Vagina (tissue), 2 donors: ENCODE measurements at regions not wholly inside any gene's neighbourhood (a gene's known extent, or its start where the extent isn't known, plus 50 kb on each side); places are given as distances from the start of the nearest gene placed in this dataset.

Experiments used
- DNase-seq, 2 donors: peaks; one replicate each; pipeline ENCODE4 v3.0.0-alpha.2; 2017; ENCODE audit errors: extremely low spot score in 2 of 2
- H3K27ac ChIP-seq: fragments of 200-600 bp; sonication (generic); one replicate; pipeline ENCODE4 v1.5.1; 2019
- H3K27me3 ChIP-seq: fragments of 200-600 bp; sonication (generic); one replicate; pipeline ENCODE4 v1.5.1; 2019
- H3K36me3 ChIP-seq, 2 donors: fragments of 200-600 bp; sonication (generic); one replicate each; pipeline ENCODE4 v1.5.1; 2017 to 2019
- H3K4me1 ChIP-seq: fragments of 200-600 bp; sonication (generic); one replicate; pipeline ENCODE4 v1.5.1; 2019
- H3K4me3 ChIP-seq, 2 donors: fragments of 200-600 bp; sonication (generic); 1 replicate in 1 of 2; 2 replicates in 1 of 2; pipeline ENCODE4 v1.5.1; 2016 to 2019
- H3K9me3 ChIP-seq: fragments of 200-600 bp; sonication (generic); one replicate; pipeline ENCODE4 v1.5.1; 2019
- POLR2A ChIP-seq, 2 donors: fragments of 450-650 bp; IDR thresholded peaks; one replicate each; pipeline ENCODE4 v1.6.1; 2017; ENCODE audit warnings: antibody characterized with exemption in 2 of 2, mild to moderate bottlenecking in 2 of 2, moderate library complexity in 2 of 2
- POLR2AphosphoS5 ChIP-seq, 2 donors: sonication (generic); formaldehyde crosslinking; IDR thresholded peaks; one replicate each; pipeline ENCODE4 v1.9.0; 2017; ENCODE audit warnings: antibody characterized with exemption in 2 of 2, mild to moderate bottlenecking in 2 of 2, low read depth in 1 of 2; ENCODE audit not compliant: insufficient read depth in 1 of 2
- intact Hi-C: fragments of 100-400 bp; cut with DNase I; formaldehyde crosslinking; loops from one replicate; pipeline ENCODE4 v1.15.1; 2023
- TF ChIP-seq, protein P1 (sequence below), 3 experiments: fragments of 450-650 bp in 2 of 3; fragments of 200-600 bp in 1 of 3; sonication (generic) in 1 of 3; IDR thresholded peaks; one replicate each; pipeline ENCODE4 v1.5.1; 2017 to 2019; ENCODE audit warnings: antibody characterized with exemption in 3 of 3, mild to moderate bottlenecking in 2 of 3, moderate library complexity in 2 of 3

DNA sequence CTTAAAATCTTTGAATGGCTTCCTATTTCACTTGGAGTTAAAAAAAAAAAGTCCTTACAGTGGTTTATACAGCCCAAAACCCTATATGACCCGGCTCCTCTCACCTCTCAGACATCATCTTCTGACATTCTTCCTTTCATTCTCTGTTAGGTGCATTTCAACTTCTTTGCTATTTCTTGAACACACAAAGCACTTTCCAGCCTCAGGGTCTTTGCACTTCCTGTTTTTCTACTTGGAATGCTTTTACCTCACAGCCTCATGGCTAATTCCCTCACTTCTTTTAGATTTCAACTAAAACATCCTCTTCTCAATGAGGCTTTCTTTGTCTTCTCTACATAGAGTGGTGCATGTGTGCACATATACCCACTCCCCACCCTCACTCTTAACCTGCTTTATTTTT is 91.0 kb upstream of the MB21D2 start:
- intact Hi-C loops, result no loop called here

DNA sequence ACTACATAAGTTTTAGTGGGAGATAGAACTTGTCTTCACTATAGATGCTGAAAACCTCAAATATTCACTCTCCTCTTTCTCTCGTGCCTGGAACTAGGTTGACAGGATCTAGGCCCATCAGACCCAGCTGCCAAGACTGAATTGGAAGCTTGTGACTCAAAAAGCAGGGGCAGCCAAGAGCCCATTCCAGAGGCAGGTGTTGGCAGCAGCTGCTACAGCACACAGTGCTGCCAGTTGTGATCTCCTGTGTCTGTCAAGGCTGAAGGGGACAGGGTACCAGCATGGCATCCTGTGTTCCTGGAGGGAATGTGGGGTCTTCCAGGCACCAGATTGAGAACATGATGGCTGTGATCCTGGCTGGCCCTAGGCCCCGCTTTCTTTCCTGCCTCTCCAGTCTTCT is 92.5 kb upstream of the MB21D2 start:
- no peak for DNase-seq
- Histone ChIP-seq H3K4me1 (no peaks in the 10 kb centered on the region), H3K27ac (no peak overlapping the region), H3K36me3 (no peaks in the 10 kb centered on the region), H3K27me3 (no peaks in the 10 kb centered on the region), H3K4me3 (no peak overlapping the region), H3K9me3 (no peaks in the 10 kb centered on the region)
- TF ChIP-seq POLR2AphosphoS5 (IDR thresholded peaks at IDR 0.05; ENCODE audit: insufficient read depth in 1 of 2, low read depth in 1 of 2), result no peak
- no peak for TF ChIP-seq POLR2A (IDR thresholded peaks at IDR 0.05)
- TF ChIP-seq, protein P1, sequence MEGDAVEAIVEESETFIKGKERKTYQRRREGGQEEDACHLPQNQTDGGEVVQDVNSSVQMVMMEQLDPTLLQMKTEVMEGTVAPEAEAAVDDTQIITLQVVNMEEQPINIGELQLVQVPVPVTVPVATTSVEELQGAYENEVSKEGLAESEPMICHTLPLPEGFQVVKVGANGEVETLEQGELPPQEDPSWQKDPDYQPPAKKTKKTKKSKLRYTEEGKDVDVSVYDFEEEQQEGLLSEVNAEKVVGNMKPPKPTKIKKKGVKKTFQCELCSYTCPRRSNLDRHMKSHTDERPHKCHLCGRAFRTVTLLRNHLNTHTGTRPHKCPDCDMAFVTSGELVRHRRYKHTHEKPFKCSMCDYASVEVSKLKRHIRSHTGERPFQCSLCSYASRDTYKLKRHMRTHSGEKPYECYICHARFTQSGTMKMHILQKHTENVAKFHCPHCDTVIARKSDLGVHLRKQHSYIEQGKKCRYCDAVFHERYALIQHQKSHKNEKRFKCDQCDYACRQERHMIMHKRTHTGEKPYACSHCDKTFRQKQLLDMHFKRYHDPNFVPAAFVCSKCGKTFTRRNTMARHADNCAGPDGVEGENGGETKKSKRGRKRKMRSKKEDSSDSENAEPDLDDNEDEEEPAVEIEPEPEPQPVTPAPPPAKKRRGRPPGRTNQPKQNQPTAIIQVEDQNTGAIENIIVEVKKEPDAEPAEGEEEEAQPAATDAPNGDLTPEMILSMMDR (IDR thresholded peaks at IDR 0.05), result no peak
- intact Hi-C loops, result no loop called here

More for the DNA sequence above, 91.0 kb upstream of the MB21D2 start:
- Histone ChIP-seq H3K27me3 (no peaks in the 10 kb centered on the region), H3K36me3 (no peaks in the 10 kb centered on the region), H3K9me3 (no peaks in the 10 kb centered on the region), H3K4me1 (no peaks in the 10 kb centered on the region), H3K27ac (no peak overlapping the region), H3K4me3 (no peak overlapping the region)
- TF ChIP-seq POLR2AphosphoS5 (IDR thresholded peaks at IDR 0.05; ENCODE audit: insufficient read depth in 1 of 2, low read depth in 1 of 2), result no peak
- TF ChIP-seq, protein P1 (IDR thresholded peaks at IDR 0.05), result no peak
- TF ChIP-seq POLR2A (IDR thresholded peaks at IDR 0.05), result no peak
- no peak for DNase-seq

GRCh38 chr3:193011958-193012357 is 94.3 kb upstream of the MB21D2 start:
- no peak for TF ChIP-seq POLR2AphosphoS5 (IDR thresholded peaks at IDR 0.05; ENCODE audit: insufficient read depth in 1 of 2, low read depth in 1 of 2)
- no peak for TF ChIP-seq POLR2A (IDR thresholded peaks at IDR 0.05)
- TF ChIP-seq, protein P1 (IDR thresholded peaks at IDR 0.05), result no peak
- intact Hi-C loops, result no loop called here
- no peak for DNase-seq
- Histone ChIP-seq H3K4me1 (peaks cover 4% of the 10 kb centered on the region), H3K27me3 (no peaks in the 10 kb centered on the region), H3K4me3 (no peak overlapping the region), H3K27ac (no peak overlapping the region), H3K36me3 (no peaks in the 10 kb centered on the region), H3K9me3 (no peaks in the 10 kb centered on the region)

GRCh38 chr3:193014902-193015301 is 97.2 kb upstream of the MB21D2 start:
- Histone ChIP-seq H3K9me3 (no peaks in the 10 kb centered on the region), H3K27me3 (no peaks in the 10 kb centered on the region), H3K27ac (no peak overlapping the region), H3K4me1 (peaks cover 4% of the 10 kb centered on the region), H3K4me3 (no peak overlapping the region), H3K36me3 (no peaks in the 10 kb centered on the region)
- intact Hi-C loops, result no loop called here
- DNase-seq, result no peak
- TF ChIP-seq, protein P1 (IDR thresholded peaks at IDR 0.05), result no peak
- TF ChIP-seq POLR2A (IDR thresholded peaks at IDR 0.05) (no peak), POLR2AphosphoS5 (IDR thresholded peaks at IDR 0.05; ENCODE audit: insufficient read depth in 1 of 2, low read depth in 1 of 2) (no peak)

GRCh38 chr3:193016437-193016901 is 98.8 kb upstream of the MB21D2 start:
- H3K4me3 ChIP-seq, result no peak overlapping the region
- intact Hi-C loops, result no loop called here
- H3K9me3 ChIP-seq, result no peaks in the 10 kb centered on the region
- no peaks in the 10 kb centered on the region for H3K36me3 ChIP-seq
- DNase-seq, result no peak
- peaks cover 4% of the 10 kb centered on the region for H3K4me1 ChIP-seq
- no peak for TF ChIP-seq POLR2AphosphoS5 (IDR thresholded peaks at IDR 0.05; ENCODE audit: insufficient read depth in 1 of 2, low read depth in 1 of 2)
- TF ChIP-seq POLR2A (IDR thresholded peaks at IDR 0.05), result no peak
- TF ChIP-seq, protein P1 (IDR thresholded peaks at IDR 0.05), result no peak
- H3K27ac ChIP-seq, result no peak overlapping the region
- no peaks in the 10 kb centered on the region for H3K27me3 ChIP-seq
